Endodermal cell (in vitro differentiated cells): ENCODE measurements at regions not wholly inside any gene's neighbourhood (a gene's known extent, or its start where the extent isn't known, plus 50 kb on each side); places are given as distances from the start of the nearest gene placed in this dataset.

ENCODE experiments used
- DNase-seq: peaks from one replicate; pipeline ENCODE4 v3.0.0-alpha.2; 2017
- H3K27ac ChIP-seq: 2 replicates; pipeline ENCODE4 v1.5.1; 2013; ENCODE audit warnings: mild to moderate bottlenecking, low read depth, low read length, moderate library complexity
- H3K27me3 ChIP-seq: 2 replicates; pipeline ENCODE4 v1.6.1; 2013; ENCODE audit warnings: mild to moderate bottlenecking, low read length, moderate library complexity; ENCODE audit not compliant: insufficient read depth, control insufficient read depth, poor library complexity, severe bottlenecking
- H3K36me3 ChIP-seq: 2 replicates; pipeline ENCODE4 v1.7.0; 2013; ENCODE audit warnings: mild to moderate bottlenecking, low read length, moderate library complexity; ENCODE audit not compliant: control insufficient read depth, insufficient read depth
- H3K4me1 ChIP-seq: one replicate; pipeline ENCODE4 v1.7.0; 2013; ENCODE audit warnings: low read length; ENCODE audit not compliant: control insufficient read depth, insufficient read depth
- H3K4me3 ChIP-seq: 2 replicates; pipeline ENCODE4 v1.5.1; 2013; ENCODE audit warnings: mild to moderate bottlenecking, low read length, moderate library complexity
- H3K9ac ChIP-seq: 2 replicates; pipeline ENCODE4 v1.6.1; 2013; ENCODE audit warnings: mild to moderate bottlenecking, low read length, moderate library complexity; ENCODE audit not compliant: poor library complexity, severe bottlenecking; ENCODE audit errors: extremely low read depth
- H3K9me3 ChIP-seq: 2 replicates; pipeline ENCODE4 v1.6.1; 2013; ENCODE audit warnings: mild to moderate bottlenecking, low read length, moderate library complexity; ENCODE audit not compliant: control insufficient read depth
- H3K27ac Mint-ChIP-seq: 2 replicates; pipeline ENCODE4 v1.8.0; 2020; ENCODE audit warnings: mixed read lengths
- H3K27me3 Mint-ChIP-seq: 2 replicates; pipeline ENCODE4 v1.8.0; 2021; ENCODE audit warnings: mild to moderate bottlenecking, mixed read lengths; ENCODE audit not compliant: insufficient read depth
- H3K36me3 Mint-ChIP-seq: 2 replicates; pipeline ENCODE4 v1.8.0; 2020; ENCODE audit warnings: low read depth, mixed read lengths
- H3K4me1 Mint-ChIP-seq: 2 replicates; pipeline ENCODE4 v1.8.0; 2020; ENCODE audit warnings: mixed read lengths
- H3K4me3 Mint-ChIP-seq: 2 replicates; pipeline ENCODE4 v1.8.0; 2020; ENCODE audit warnings: mild to moderate bottlenecking, moderate library complexity, mixed read lengths
- H3K9me3 Mint-ChIP-seq: 2 replicates; pipeline ENCODE4 v1.8.0; 2020; ENCODE audit warnings: mild to moderate bottlenecking, mixed read lengths
- CTCF ChIP-seq: fragments of 200-600 bp; sonication (generic); conservative IDR thresholded peaks from 2 replicates; pipeline ENCODE4 v1.5.0; 2021; ENCODE audit warnings: antibody characterized with exemption, mild to moderate bottlenecking
- WGBS, 2 experiments: methylation state at CpG; one replicate each; pipeline versions ENCODE4 v1.1.5 to v1.1.7; 2013; ENCODE audit warnings: missing lambda C conversion rate in 2 of 2, mixed read lengths in 1 of 2; ENCODE audit not compliant: insufficient coverage in 1 of 2, insufficient read length in 1 of 2; 5-methylcytosine and 5-hydroxymethylcytosine counted together

DNA sequence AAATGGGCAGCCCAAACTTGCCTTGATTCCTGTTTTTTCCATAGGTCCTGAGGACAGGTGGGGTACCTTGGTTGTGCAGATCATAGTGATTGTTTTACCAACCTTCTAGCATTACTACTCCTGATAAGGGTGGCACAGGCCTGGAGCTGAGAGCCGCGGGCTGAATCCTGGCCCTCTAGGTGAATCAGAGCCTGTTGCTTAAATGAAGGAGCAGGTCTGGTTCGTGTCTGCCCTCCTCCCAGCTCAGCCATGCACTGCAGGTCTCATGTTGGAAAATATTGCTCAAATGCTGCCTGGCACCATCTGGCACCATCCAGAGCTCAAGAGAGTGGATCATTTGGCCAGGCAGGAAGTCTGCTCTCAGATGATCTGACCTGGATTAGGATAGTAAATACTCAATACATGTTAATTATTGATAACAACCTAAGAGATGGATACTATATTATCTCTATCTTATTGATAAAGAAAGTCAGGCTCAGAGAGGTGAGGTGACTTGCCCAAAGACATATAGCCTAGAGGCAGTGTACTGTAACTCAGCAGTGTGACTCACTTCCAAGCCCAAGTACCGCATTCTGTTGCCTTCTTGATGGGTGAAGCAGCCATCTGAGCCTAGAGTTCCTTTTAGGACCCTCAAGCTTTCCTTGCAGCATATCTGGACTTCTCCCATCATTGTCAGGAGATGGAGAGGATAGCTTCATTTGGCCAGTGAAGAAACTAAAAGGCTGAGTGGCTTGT is 104.3 kb upstream of the PITX1 start:
- Histone ChIP-seq H3K27me3 (no peaks in the 10 kb centered on the region), H3K27ac (no peak overlapping the region), H3K4me1 (peaks cover 11% of the 10 kb centered on the region), H3K4me3 (no peak overlapping the region), H3K36me3 (no peaks in the 10 kb centered on the region), H3K9ac (no peak overlapping the region), H3K9me3 (no peaks in the 10 kb centered on the region)
- TF ChIP-seq CTCF: no peak
- H3K27me3 Mint-ChIP-seq: peaks cover 9% of the 10 kb centered on the region
- H3K36me3 Mint-ChIP-seq: no peaks in the 10 kb centered on the region
- H3K4me3 Mint-ChIP-seq: no peak overlapping the region
- H3K27ac Mint-ChIP-seq: no peak overlapping the region
- no peaks in the 10 kb centered on the region for H3K9me3 Mint-ChIP-seq
- WGBS, 2 experiments: 93% methylated on average over 2 to 4 of the region's 4 CpGs
- DNase-seq: no peak
- H3K4me1 Mint-ChIP-seq: peaks cover 30% of the 10 kb centered on the region

GRCh38 chr5:135137146-135137915 is 103.3 kb upstream of the PITX1 start:
- H3K27me3 Mint-ChIP-seq: peaks cover 9% of the 10 kb centered on the region
- no peaks in the 10 kb centered on the region for H3K27me3 ChIP-seq
- H3K27ac ChIP-seq: no peak overlapping the region

DNA sequence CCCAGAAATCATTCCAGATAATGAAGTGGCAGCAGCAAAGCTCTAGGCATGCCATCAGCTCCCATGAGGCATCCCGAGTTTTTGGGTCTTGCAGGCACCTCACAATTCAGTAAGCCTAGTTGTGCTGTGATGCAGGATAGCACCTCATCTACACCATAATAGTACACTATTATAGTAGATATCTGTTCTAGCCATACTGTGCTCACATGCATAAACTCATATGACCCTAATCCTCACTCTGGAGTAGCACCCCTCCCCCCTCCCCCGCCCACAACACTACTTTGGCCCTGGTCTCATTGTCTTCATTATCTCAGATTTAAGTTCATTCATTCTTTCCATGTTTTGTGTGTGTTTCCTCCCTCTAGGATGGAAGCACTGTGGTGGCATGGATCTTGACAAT is 102.5 kb upstream of the PITX1 start:
- Histone ChIP-seq H3K27ac (no peak overlapping the region), H3K9ac (no peak overlapping the region), H3K9me3 (no peaks in the 10 kb centered on the region), H3K4me3 (no peak overlapping the region), H3K27me3 (no peaks in the 10 kb centered on the region), H3K4me1 (peaks cover 11% of the 10 kb centered on the region), H3K36me3 (no peaks in the 10 kb centered on the region)
- Mint-ChIP-seq H3K9me3 (no peaks in the 10 kb centered on the region), H3K4me3 (no peak overlapping the region), H3K27me3 (peaks cover 9% of the 10 kb centered on the region), H3K27ac (no peak overlapping the region), H3K36me3 (no peaks in the 10 kb centered on the region), H3K4me1 (peaks cover 30% of the 10 kb centered on the region)
- WGBS, 2 experiments: 64 to 100% methylated on average over 1 to 2 of the region's 2 CpGs
- no peak for TF ChIP-seq CTCF
- peak; percentile 31 for DNase-seq

More at GRCh38 chr5:135137146-135137915, 103.3 kb upstream of the PITX1 start:
- no peak for DNase-seq
- no peaks in the 10 kb centered on the region for H3K36me3 ChIP-seq
- no peak for TF ChIP-seq CTCF
- no peaks in the 10 kb centered on the region for H3K9me3 Mint-ChIP-seq
- peaks cover 11% of the 10 kb centered on the region for H3K4me1 ChIP-seq
- H3K4me3 ChIP-seq: no peak overlapping the region
- no peak overlapping the region for H3K9ac ChIP-seq
- 85 to 93% methylated on average over 9 to 13 of the region's 13 CpGs for WGBS, 2 experiments
- H3K27ac Mint-ChIP-seq: no peak overlapping the region
- no peaks in the 10 kb centered on the region for H3K36me3 Mint-ChIP-seq
- peaks cover 30% of the 10 kb centered on the region for H3K4me1 Mint-ChIP-seq
- H3K9me3 ChIP-seq: no peaks in the 10 kb centered on the region
- H3K4me3 Mint-ChIP-seq: no peak overlapping the region
